ENCODE measurements at regions not wholly inside any gene's neighbourhood (a gene's known extent, or its start where the extent isn't known, plus 50 kb on each side); places are given as distances from the start of the nearest gene placed in this dataset.

DNA sequence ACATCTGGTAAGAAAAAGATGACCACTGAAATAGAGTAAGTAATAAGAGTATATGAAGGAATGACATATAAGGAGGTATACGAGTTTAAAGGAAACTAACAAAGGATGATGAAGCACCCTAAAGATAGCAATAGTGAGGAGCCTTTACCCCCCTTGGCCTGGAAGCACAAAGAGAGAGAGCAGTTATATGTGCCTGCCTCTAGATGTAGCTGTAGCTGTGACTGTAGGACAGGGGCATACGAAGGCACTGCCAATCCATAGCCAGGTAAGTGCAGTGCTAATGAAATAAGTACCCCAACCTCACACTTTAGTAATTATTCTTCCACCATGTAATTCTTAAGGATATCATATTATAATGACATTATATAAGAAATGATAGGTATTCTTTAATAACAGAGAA lies 90.1 kb upstream of the FKBP1C start:
- TF ChIP-seq CTCF (IDR thresholded peaks at IDR 0.05): no peak
- no peak for TF ChIP-seq POLR2A (IDR thresholded peaks at IDR 0.05)

Data from body of pancreas (tissue), 4 donors.